ENCODE measurements at regions not wholly inside any gene's neighbourhood (a gene's known extent, or its start where the extent isn't known, plus 50 kb on each side); places are given as distances from the start of the nearest gene placed in this dataset.

GRCh38 chr3:96416549-96417255 is 397.7 kb upstream of the EPHA6 start:
- TF ChIP-seq CTCF (IDR thresholded peaks at IDR 0.05) (no peak), SIN3A (IDR thresholded peaks at IDR 0.05; ENCODE audit: borderline replicate concordance, insufficient read depth, low read depth, low read length) (no peak), TCF7L2 (IDR thresholded peaks at IDR 0.05; ENCODE audit: low read depth, low read length) (no peak), POLR2AphosphoS5 (IDR thresholded peaks at IDR 0.05; ENCODE audit: low read depth, low read length) (no peak), REST (IDR thresholded peaks at IDR 0.05; ENCODE audit: insufficient read depth in 1 of 2, low read depth in 2 of 2, low read length in 1 of 2) (no peak)
- ChIA-PET POLR2A (no interaction called here), CTCF (no interaction called here)
- no peaks in the 10 kb centered on the region for H3K9me3 ChIP-seq (ENCODE audit: control insufficient read depth, insufficient read depth, low read depth, low read length)
- no peaks in the 10 kb centered on the region for H3K36me3 ChIP-seq (ENCODE audit: control insufficient read depth, insufficient read depth, low read length)
- BruUV-seq (replicated peaks), result no TSS peak
- in situ Hi-C loops (cut with HindIII; ENCODE audit: low pct_unique_long_range_greater_than_20kb, low sequenced_read_pairs) (no loop called here), intact Hi-C loops (cut with micrococcal nuclease; ENCODE audit: unreplicated experiment) (no loop called here)
- no peak overlapping the region for H3K4me3 ChIP-seq (ENCODE audit: low read depth in 2 of 2, low read length in 2 of 2)
- no peaks in the 10 kb centered on the region for H3K27me3 ChIP-seq (ENCODE audit: control insufficient read depth, insufficient read depth, low read length)
- ATAC-seq (no peak), DNase-seq (ENCODE audit: low read depth, low spot score) (no peak)
- no peaks in the 10 kb centered on the region for H3K4me1 ChIP-seq (ENCODE audit: control insufficient read depth, insufficient read depth, low read length)
- H3K27ac ChIP-seq (ENCODE audit: low read length), result no peak overlapping the region

- ATAC-seq, result no peak
- no TSS peak for BruUV-seq (replicated peaks)
- ChIA-PET CTCF (no interaction called here), POLR2A (no interaction called here)
- no peak overlapping the region for H3K27ac ChIP-seq (ENCODE audit: low read length)
- H3K27me3 ChIP-seq (ENCODE audit: control insufficient read depth, insufficient read depth, low read length), result no peaks in the 10 kb centered on the region
- TF ChIP-seq SIN3A (IDR thresholded peaks at IDR 0.05; ENCODE audit: borderline replicate concordance, insufficient read depth, low read depth, low read length) (no peak), CTCF (IDR thresholded peaks at IDR 0.05) (no peak), TCF7L2 (IDR thresholded peaks at IDR 0.05; ENCODE audit: low read depth, low read length) (no peak), POLR2AphosphoS5 (IDR thresholded peaks at IDR 0.05; ENCODE audit: low read depth, low read length) (no peak)
- in situ Hi-C loops (cut with HindIII; ENCODE audit: low pct_unique_long_range_greater_than_20kb, low sequenced_read_pairs) (no loop called here), intact Hi-C loops (cut with micrococcal nuclease; ENCODE audit: unreplicated experiment) (no loop called here)
- no peaks in the 10 kb centered on the region for H3K9me3 ChIP-seq (ENCODE audit: control insufficient read depth, insufficient read depth, low read depth, low read length)
- H3K4me3 ChIP-seq (ENCODE audit: low read depth in 2 of 2, low read length in 2 of 2), result no peak overlapping the region
- no peaks in the 10 kb centered on the region for H3K4me1 ChIP-seq (ENCODE audit: control insufficient read depth, insufficient read depth, low read length)
- no peaks in the 10 kb centered on the region for H3K36me3 ChIP-seq (ENCODE audit: control insufficient read depth, insufficient read depth, low read length)
- DNase-seq (ENCODE audit: low read depth, low spot score), result no peak
Measured at GRCh38 chr3:96428097-96428496, 386.3 kb upstream of the EPHA6 start.
